Stomach (tissue), 8 donors: ENCODE measurements at regions not wholly inside any gene's neighbourhood (a gene's known extent, or its start where the extent isn't known, plus 50 kb on each side); places are given as distances from the start of the nearest gene placed in this dataset.
A peak's percentile ranks its signal among the peaks of the same experiment; 100 is the strongest.

Experiments used
- DNase-seq, 2 donors: peaks; one replicate each; pipeline versions ENCODE4 v3.0.0 to v3.0.0-alpha.2; 2013 to 2019
- H3K27ac ChIP-seq, 5 donors: fragments of 200-600 bp in 4 of 5; sonication (generic) in 4 of 5; one replicate each; pipeline ENCODE4 v1.5.1; 2013 to 2019; ENCODE audit warnings: mild to moderate bottlenecking in 1 of 5, moderate library complexity in 1 of 5
- H3K27me3 ChIP-seq, 3 donors: fragments of 200-600 bp; sonication (generic); one replicate each; pipeline ENCODE4 v1.5.1; 2017 to 2019; ENCODE audit warnings: mixed run types in 1 of 3
- H3K36me3 ChIP-seq, 4 donors: fragments of 200-600 bp; sonication (generic); 1 replicate in 3 of 4; 2 replicates in 1 of 4; pipeline ENCODE4 v1.5.1; 2016 to 2019
- H3K4me1 ChIP-seq, 4 donors: fragments of 200-600 bp; sonication (generic); one replicate each; pipeline ENCODE4 v1.5.1; 2016 to 2019
- H3K4me3 ChIP-seq, 4 donors: fragments of 200-600 bp; sonication (generic) in 3 of 4; one replicate each; pipeline ENCODE4 v1.5.1; 2016 to 2019; ENCODE audit warnings: mild to moderate bottlenecking in 1 of 4
- H3K9me3 ChIP-seq, 4 donors: fragments of 200-600 bp; sonication (generic); one replicate each; pipeline ENCODE4 v1.5.1; 2016 to 2019
- CTCF ChIP-seq, 7 experiments: fragments of 450-650 bp in 4 of 7; fragments of 200-600 bp in 3 of 7; sonication (generic) in 3 of 7; IDR thresholded peaks; one replicate each; pipeline ENCODE4 v1.5.1; 2016 to 2019; ENCODE audit warnings: antibody characterized with exemption in 7 of 7, control low read depth in 2 of 7, mild to moderate bottlenecking in 1 of 7
- EP300 ChIP-seq: sonication (generic); formaldehyde crosslinking; IDR thresholded peaks from one replicate; pipeline ENCODE4 v1.6.1; 2017; ENCODE audit warnings: antibody characterized with exemption
- POLR2A ChIP-seq, 4 donors: fragments of 450-650 bp; IDR thresholded peaks; one replicate each; pipeline ENCODE4 v1.6.1; 2016; ENCODE audit warnings: antibody characterized with exemption in 4 of 4, control low read depth in 2 of 4, mild to moderate bottlenecking in 1 of 4, moderate library complexity in 1 of 4
- POLR2AphosphoS5 ChIP-seq, 3 donors: sonication (generic); formaldehyde crosslinking; IDR thresholded peaks; one replicate each; pipeline ENCODE4 v1.6.1; 2016; ENCODE audit warnings: antibody characterized with exemption in 3 of 3
- WGBS, 5 donors: extraction: QIAGEN DNeasy Blood & Tissue Kit in 3 of 5; methylation state at CpG; one replicate each; pipeline versions ENCODE4 v1.1.5 to v1.1.7; 2013 to 2018; 5-methylcytosine and 5-hydroxymethylcytosine counted together
- intact Hi-C: fragments of 100-400 bp; cut with DNase I; formaldehyde crosslinking; loops from one replicate; pipeline ENCODE4 v1.15.1; 2023; ENCODE audit warnings: low total_unique reads
- donor health status: healthy with polysubstance abuse.
- donor health status: Bipolar disorder and iron deficiency.
- donor health status: healthy.

- H3K4me1 ChIP-seq: no peaks in the 10 kb centered on the region
- no peaks in the 10 kb centered on the region for H3K27me3 ChIP-seq
- H3K27ac ChIP-seq: no peak overlapping the region
- 85 to 89% (median 87%) methylated on average over 1 of the region's 1 CpG for WGBS, 5 donors
- TF ChIP-seq EP300 (no peak), POLR2AphosphoS5 (IDR thresholded peaks at IDR 0.05) (no peak), POLR2A (IDR thresholded peaks at IDR 0.05) (no peak), CTCF (IDR thresholded peaks at IDR 0.05) (no peak)
- H3K9me3 ChIP-seq: no peaks in the 10 kb centered on the region
- H3K4me3 ChIP-seq: no peak overlapping the region
- H3K36me3 ChIP-seq: no peaks in the 10 kb centered on the region
- intact Hi-C loops: no loop called here
- peak in 1 of 2 donors; percentile 28 for DNase-seq
Observed at GRCh38 chr4:126957556-126957955, 675.2 kb upstream of the INTU start.

GRCh38 chr4:126957987-126958386 is 674.8 kb upstream of the INTU start:
- TF ChIP-seq POLR2AphosphoS5 (IDR thresholded peaks at IDR 0.05) (no peak), CTCF (IDR thresholded peaks at IDR 0.05) (no peak), POLR2A (IDR thresholded peaks at IDR 0.05) (no peak), EP300 (no peak)
- Histone ChIP-seq H3K4me3 (no peak overlapping the region), H3K27ac (no peak overlapping the region), H3K36me3 (no peaks in the 10 kb centered on the region), H3K9me3 (no peaks in the 10 kb centered on the region), H3K27me3 (no peaks in the 10 kb centered on the region), H3K4me1 (no peaks in the 10 kb centered on the region)
- intact Hi-C loops: no loop called here
- no peak for DNase-seq
- 45 to 68% (median 53%) methylated on average over 1 of the region's 1 CpG for WGBS, 5 donors

GRCh38 chr4:126958482-126958881 is 674.3 kb upstream of the INTU start:
- intact Hi-C loops: no loop called here

GRCh38 chr4:126959056-126959745 is 673.6 kb upstream of the INTU start:
- H3K4me3 ChIP-seq: no peak overlapping the region
- TF ChIP-seq POLR2A (IDR thresholded peaks at IDR 0.05): no peak
- 59 to 81% (median 73%) methylated on average over 3 of the region's 3 CpGs for WGBS, 5 donors
- H3K27ac ChIP-seq: no peak overlapping the region
- no peaks in the 10 kb centered on the region for H3K9me3 ChIP-seq
- intact Hi-C loops: no loop called here
- no peak for DNase-seq
- no peaks in the 10 kb centered on the region for H3K36me3 ChIP-seq
- no peaks in the 10 kb centered on the region for H3K4me1 ChIP-seq
- H3K27me3 ChIP-seq: no peaks in the 10 kb centered on the region

More at GRCh38 chr4:126958482-126958881, 674.3 kb upstream of the INTU start:
- Histone ChIP-seq H3K9me3 (no peaks in the 10 kb centered on the region), H3K36me3 (no peaks in the 10 kb centered on the region), H3K4me3 (no peak overlapping the region), H3K27ac (no peak overlapping the region), H3K27me3 (no peaks in the 10 kb centered on the region), H3K4me1 (no peaks in the 10 kb centered on the region)
- TF ChIP-seq POLR2AphosphoS5 (IDR thresholded peaks at IDR 0.05) (no peak), CTCF (IDR thresholded peaks at IDR 0.05) (no peak), POLR2A (IDR thresholded peaks at IDR 0.05) (no peak), EP300 (no peak)
- DNase-seq: no peak

- H3K36me3 ChIP-seq: no peaks in the 10 kb centered on the region
- H3K27me3 ChIP-seq: no peaks in the 10 kb centered on the region
- no peak overlapping the region for H3K27ac ChIP-seq
- DNase-seq: no peak
- TF ChIP-seq CTCF (IDR thresholded peaks at IDR 0.05): no peak
- TF ChIP-seq POLR2AphosphoS5 (IDR thresholded peaks at IDR 0.05): no peak
- TF ChIP-seq EP300: no peak
- no peak for TF ChIP-seq POLR2A (IDR thresholded peaks at IDR 0.05)
- no peak overlapping the region for H3K4me3 ChIP-seq
- intact Hi-C loops: no loop called here
- H3K9me3 ChIP-seq: no peaks in the 10 kb centered on the region
- H3K4me1 ChIP-seq: no peaks in the 10 kb centered on the region
Observed at GRCh38 chr4:126960760-126961159, 672.0 kb upstream of the INTU start.
